NCI-H1694 (cell line): ENCODE measurements at regions not wholly inside any gene's neighbourhood (a gene's known extent, or its start where the extent isn't known, plus 50 kb on each side); places are given as distances from the start of the nearest gene placed in this dataset.

Experiments used
- DNase-seq: peaks from one replicate; lab custom pipeline; 2025; lab: John Stamatoyannopoulos, UW

GRCh38 chr11:97963528-97964331 is 1057.0 kb upstream of the CNTN5 start:
- no peak for DNase-seq

DNA sequence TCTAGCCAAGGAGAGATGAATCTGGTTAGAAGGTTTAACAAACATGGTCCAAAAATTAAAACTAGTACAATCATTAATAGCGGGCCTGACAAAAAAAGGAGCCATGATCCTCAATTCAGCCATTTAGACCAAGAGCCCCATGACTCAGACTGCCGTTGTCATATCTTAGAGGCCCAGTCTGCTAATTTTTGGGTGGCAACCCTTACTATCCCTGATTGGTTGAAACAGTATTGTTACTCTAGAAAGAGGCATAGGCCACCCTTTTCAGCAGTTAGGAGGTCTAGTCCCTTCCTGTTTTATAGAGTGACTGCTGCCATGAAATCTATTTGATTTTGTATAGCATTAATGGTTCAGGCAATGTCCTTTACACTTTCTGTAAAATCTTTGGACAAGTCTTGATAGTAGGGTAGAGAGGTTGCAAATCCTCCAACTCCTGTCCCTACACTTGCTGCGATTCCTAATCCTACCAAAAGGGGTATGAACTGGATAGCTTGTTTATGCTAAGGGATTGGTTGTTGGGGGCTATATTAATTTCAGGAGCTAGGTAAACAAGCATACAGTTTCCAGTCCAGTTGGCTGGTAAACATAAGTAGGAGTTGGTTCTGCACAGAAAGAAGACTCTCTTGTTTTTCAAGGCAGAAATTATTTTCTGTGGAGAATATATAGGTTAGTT is 1056.3 kb upstream of the CNTN5 start:
- no peak for DNase-seq

DNA sequence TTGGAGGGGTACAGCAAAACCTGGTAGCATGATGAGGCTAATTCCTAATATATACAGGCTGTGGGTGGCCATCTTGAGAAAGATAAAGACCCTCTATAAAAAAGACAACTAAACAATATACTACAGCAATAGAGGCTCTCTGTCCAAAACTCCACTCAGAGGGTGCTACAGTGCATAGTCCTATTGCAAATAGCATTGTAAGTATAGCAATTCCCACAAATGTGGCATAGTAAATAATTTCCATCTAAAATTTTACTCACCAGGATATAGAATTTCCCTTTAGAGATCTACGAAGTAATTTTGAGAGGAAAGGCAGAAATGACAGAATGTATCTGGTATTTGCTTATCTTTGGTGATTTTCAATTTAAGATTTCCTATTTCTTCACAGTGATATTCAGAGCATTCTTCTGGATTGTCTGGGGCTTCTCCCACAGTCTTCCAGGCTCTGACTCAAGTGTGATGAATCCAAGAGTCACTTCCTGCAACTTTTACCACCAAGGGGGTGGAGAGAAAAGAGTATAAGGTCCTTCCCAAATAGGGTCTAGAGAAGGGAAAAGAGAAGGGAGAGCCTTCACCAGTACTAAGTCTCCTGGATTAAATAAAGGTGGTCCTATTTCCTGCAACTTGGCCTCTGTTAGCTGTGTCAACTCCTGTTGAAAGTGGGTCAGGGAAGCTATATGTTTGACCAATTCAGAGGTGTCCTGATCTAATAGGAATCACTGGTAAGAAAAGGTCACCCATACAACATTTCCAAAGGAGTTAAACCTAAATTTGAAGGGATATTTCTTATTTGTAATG is 1054.7 kb upstream of the CNTN5 start:
- no peak for DNase-seq

DNA sequence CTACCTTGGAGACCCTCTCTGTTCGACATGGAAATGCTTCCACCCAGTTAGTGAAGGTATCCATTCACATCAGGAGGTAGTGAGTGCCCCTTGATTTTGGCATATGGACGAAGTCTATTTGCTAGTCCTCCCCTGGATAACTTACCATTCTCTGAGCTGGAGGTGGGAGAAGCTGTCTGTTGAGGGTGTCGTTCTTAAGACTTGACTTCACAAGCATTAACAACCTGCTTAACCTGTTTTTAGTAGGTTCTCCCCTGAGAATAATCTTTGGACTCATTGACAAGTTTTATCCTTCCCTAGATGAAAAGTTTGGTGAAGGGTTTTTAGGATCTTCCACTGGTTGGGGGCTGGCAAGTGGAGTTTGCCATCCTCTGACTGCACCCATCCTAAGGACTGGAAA is 1053.8 kb upstream of the CNTN5 start:
- no peak for DNase-seq

DNA sequence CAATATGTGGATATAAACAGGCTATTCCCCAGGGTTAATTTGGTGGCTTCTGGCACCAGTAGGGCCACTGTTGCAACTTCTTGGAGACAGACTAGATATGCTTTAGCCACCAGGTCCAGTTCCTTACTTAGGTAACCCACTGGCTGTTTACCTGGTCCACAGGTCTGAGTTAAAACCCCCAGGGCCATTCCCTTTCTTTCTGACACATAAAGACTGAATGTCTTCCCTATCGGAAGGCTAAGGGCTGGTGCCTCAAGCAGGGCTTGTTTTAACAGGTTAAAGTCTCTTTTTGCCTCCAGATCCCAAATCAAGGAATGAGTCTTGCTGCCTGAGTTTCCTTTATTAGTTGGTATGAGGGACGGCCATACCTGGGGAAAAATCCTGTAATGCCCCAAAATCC is 1052.7 kb upstream of the CNTN5 start:
- DNase-seq = no peak

GRCh38 chr11:97972731-97973130 is 1048.0 kb upstream of the CNTN5 start:
- no peak for DNase-seq

DNA sequence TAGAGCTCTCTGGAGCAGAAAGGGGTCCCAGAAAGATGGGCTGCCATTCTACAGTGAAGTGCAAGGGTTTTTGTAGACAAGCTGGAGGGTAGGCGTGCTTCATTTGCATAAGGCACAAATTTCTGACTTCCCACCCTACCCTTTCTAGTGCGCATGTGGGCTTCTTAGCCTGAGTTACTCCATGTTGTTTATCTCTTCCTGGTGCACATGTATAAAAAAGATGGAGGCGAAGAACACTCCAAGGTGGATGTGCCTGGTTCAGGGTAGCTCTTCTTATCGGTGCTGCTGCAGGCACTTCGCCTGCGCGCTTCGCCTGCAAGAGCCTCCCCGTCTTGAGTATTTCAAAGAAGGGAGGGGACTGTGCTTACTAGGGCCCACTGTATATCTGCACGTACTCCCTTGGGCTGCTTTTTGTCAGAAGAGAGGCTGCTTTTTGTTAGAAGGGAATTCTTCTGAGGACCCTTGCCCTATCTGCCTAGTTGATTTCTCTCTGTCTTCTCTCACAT is 1047.3 kb upstream of the CNTN5 start:
- no peak for DNase-seq

DNA sequence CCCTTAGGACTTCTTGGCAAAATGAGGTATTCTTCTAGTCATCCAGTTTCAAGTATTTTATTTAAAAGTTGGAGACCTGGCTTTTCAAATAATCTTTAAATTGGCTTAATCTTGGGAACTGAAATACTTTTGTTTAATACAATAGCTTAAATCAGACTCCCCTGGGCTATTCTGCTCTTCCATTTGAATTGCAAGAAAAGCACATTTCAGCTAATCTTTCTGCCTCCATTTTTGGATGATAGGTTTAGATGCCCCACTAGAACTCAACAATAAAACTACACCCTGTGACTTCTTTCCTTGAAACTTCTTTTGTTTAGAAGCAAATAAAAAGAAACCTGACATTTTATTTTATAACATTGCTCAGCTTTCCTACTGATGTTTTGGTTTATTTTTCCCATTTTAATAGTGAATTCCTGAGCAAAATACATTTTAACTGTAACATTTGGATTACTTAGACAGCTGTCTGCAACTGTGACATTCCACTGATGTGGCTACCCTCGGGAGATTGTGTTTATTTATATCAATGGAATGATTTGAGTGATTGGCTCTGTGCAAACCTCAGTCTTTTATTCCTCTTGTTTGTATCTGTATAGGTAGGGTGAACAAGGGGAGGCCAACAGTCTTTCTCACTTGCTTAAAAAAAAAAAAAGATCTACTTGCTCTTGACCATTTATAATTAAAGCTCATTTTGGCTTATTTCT is 1045.8 kb upstream of the CNTN5 start:
- no peak for DNase-seq

GRCh38 chr11:97977726-97978125 is 1043.0 kb upstream of the CNTN5 start:
- no peak for DNase-seq

DNA sequence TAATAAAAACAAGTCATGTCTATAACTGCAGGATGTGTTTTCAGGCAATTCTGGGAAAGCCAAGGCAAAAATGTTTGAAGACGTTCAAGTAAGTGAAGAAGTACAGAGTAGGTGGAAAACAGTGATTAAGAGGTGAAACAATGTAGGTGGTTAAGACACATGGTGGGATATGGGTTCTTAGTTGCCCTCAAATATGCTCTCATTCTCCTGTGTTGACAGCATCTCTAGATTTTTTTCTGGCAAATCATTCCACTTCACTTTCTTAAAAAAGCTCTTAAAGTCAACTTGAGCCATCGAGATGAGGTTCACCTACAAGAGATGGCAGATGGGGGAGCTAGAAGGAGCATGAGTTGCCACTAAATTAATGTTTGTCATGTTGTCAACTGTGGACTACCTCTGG is 1041.0 kb upstream of the CNTN5 start:
- no peak for DNase-seq

DNA sequence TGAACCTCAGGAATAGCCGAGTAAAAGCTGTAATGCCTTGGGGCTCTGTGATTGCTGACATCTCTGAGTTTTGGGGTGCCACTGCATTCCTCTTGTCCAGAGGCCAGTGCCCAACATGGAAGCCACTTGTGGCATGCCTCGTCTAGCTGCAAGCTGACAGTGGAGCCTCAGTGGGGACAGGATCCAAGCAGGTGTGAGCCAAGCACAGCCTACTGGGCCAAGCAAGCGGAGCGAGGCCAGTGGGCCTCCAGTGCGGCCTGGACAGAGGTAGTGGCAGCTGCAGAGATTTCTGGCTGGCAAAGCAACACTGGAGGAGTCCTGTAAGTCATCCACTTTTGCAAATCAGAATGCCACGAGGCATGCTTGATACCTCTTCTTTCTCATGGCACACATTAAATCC is 1038.2 kb upstream of the CNTN5 start:
- DNase-seq = no peak

DNA sequence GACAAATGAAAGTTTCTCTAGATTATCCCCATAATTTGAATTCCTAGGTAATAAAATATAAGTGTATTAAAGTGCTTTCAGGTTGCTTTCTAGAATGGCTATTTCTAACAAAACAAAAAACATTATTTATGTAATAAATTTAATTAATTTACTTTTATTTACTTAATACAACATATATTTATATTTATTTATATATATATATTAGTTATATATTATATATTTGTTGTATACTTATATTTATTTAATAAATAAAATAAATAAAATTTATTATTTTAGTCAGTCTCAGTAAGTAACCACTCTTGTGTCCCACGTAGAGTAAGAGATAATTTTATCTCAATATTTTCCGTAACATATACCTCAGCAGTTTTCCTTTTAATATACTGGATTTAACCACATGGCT is 1031.6 kb upstream of the CNTN5 start:
- no peak for DNase-seq

GRCh38 chr11:97990162-97990920 is 1030.4 kb upstream of the CNTN5 start:
- DNase-seq = no peak

DNA sequence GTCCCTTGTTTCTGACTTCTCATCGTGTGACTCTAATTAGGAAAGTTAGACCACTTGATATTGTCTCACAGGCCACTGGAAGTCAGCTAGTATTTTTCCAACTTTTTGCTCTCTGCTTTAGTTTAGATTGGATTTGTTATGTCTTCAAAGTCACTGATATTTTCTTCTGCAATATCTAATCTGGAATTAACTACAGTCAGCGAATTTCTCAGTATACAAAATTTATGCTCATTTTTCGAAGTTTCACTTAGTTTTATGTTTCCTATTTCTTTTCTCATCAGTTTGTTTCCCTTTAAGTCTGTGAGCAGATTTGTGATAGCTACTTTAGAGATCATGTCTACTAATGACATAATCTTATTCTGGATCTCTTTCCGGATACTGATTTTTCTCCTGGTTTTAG is 1027.2 kb upstream of the CNTN5 start:
- DNase-seq = no peak

- DNase-seq = no peak
Observed at GRCh38 chr11:97995874-97996273, 1024.9 kb upstream of the CNTN5 start.

- DNase-seq = no peak
Observed at GRCh38 chr11:97996762-97997161, 1024.0 kb upstream of the CNTN5 start.

GRCh38 chr11:98003606-98004371 is 1017.0 kb upstream of the CNTN5 start:
- DNase-seq = no peak

- DNase-seq = no peak
Observed at GRCh38 chr11:98007072-98007471, 1013.7 kb upstream of the CNTN5 start.

- no peak for DNase-seq
Observed at GRCh38 chr11:98027652-98028051, 993.1 kb upstream of the CNTN5 start.

- DNase-seq = no peak
Observed at GRCh38 chr11:98029832-98030231, 990.9 kb upstream of the CNTN5 start.

GRCh38 chr11:98036810-98037209 is 983.9 kb upstream of the CNTN5 start:
- DNase-seq = no peak
